ENCODE measurements at regions not wholly inside any gene's neighbourhood (a gene's known extent, or its start where the extent isn't known, plus 50 kb on each side); places are given as distances from the start of the nearest gene placed in this dataset.
"Not testable (repeated sequence)": the region's sequence is repeated elsewhere in the genome, so short reads cannot be mapped to it uniquely, and the experiment has no call there.

DNA sequence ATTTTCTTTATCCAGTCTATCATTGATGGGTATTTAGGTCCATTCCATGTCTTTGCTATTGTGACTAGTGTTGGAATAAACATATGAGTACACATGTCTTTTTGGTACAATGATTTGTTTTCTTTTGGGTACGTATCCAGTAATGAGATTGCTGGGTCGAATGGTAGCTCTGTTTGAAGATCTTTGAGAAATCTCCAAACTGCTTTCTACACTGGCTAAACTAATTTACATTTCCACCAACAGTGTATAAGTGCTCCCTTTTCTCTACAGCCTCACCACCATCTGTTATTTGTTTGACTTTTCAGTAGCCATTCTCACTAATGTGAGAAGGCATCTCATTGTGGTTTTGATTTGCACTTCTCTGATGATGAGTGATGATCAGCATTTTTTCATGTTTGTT lies 103.7 kb downstream of the GOSR1 start:
- DNase-seq, result no peak

DNA sequence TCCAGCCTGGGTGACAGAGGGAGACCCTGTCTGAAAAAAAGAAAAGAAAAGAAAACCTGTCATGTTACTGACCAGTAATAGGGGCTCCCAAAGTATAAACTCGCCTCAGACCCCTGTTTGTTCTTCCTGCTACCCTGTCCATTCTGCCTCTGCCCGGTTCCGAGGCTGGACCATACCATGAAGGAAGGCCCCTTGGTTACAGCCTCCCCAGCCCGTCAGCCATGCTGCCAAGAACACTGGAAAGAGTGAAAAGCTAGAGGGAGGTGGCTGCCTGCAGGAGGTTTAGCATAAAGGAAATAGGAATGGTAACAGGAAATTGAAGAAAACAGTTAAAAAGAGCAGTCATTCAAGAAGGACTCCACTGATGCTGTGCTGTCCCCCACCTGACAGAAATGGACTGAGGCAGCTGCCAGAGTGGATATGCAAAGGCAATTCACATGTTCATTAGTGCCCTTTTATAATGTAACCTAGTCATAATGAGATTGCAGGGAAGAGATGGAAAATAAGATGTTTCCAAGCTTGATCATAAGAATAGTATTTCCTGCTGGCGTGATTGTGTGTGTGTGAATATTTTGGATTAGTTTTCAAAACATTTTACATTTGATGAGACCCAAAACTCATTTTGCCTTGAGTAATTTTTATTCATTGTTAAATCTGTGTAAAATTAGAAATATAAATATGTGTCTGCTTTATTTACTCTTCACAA lies 102.6 kb downstream of the GOSR1 start:
- no peak for DNase-seq

DNA sequence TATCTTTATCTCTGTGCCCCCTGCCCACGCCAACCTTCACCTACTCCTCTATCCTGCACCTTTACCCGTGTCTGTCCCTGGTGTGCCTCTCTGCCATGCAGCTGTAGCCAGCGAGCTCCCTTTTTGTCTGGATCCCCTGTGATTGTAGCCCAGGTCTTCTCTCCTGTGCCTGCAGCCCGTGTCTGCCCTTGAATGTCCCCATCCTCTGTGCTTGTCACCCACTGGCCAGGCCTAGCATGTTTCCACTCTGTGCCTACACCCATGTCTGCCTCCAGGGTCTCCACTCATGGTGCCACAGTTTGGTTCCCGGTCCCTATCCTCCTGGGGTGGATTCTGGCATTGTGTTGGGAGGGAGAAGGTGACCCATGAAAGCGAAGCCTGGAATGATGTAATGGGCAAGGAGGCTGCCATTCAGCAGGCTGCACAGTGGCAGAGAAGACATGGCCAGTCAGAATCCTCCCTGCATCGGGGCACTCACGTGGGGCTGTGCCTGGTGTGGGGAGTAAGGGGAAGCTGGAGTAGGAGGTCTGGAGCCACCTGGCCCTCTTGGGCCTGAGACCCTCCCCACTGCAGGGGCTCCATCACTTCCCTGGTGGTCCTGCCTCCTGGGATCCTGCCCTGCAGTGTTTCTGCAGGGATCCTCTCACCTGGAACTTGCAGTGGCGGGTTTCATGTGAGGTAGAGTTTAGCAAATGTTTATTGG lies 101.0 kb downstream of the GOSR1 start:
- DNase-seq, result not testable (repeated sequence)
